Sigmoid colon (tissue), 3 donors: ENCODE measurements at regions not wholly inside any gene's neighbourhood (a gene's known extent, or its start where the extent isn't known, plus 50 kb on each side); places are given as distances from the start of the nearest gene placed in this dataset.

Experiments used
- CTCF ChIP-seq, 4 experiments: fragments of 450-650 bp in 3 of 4; fragments of 200-600 bp in 1 of 4; IDR thresholded peaks; one replicate each; pipeline ENCODE4 v1.5.1; 2016 to 2019; ENCODE audit warnings: antibody characterized with exemption in 4 of 4, mild to moderate bottlenecking in 3 of 4, moderate library complexity in 2 of 4
- POLR2A ChIP-seq, 2 donors: fragments of 450-650 bp; IDR thresholded peaks; one replicate each; pipeline ENCODE4 v1.6.1; 2016; ENCODE audit warnings: antibody characterized with exemption in 2 of 2, mild to moderate bottlenecking in 2 of 2, moderate library complexity in 2 of 2

- TF ChIP-seq CTCF (IDR thresholded peaks at IDR 0.05) (no peak), POLR2A (IDR thresholded peaks at IDR 0.05) (no peak)
These were observed 418.9 kb upstream of the NAALADL2 start for GRCh38 chr3:174440253-174440701.
